OCI-LY7 (cell line): ENCODE measurements at regions not wholly inside any gene's neighbourhood (a gene's known extent, or its start where the extent isn't known, plus 50 kb on each side); places are given as distances from the start of the nearest gene placed in this dataset.

Source experiments
- BruUV-seq: library from RNA; stranded (reverse); fragments of 400-500 nt; replicated peaks from 2 replicates; lab custom pipeline; 2021; lab: Mats Ljungman, UMichigan
- CTCF ChIA-PET: fragments of 300-600 bp; sonication (Branson Sonifier 250); formaldehyde crosslinking; loops from one replicate; lab custom pipeline; 2022; ENCODE audit warnings: antibody characterized with exemption; ENCODE audit not compliant: unreplicated experiment; lab: Charles Lee
- POLR2A ChIA-PET: fragments of 300-600 bp; sonication (Branson Sonifier 250); formaldehyde crosslinking; loops from one replicate; lab custom pipeline; 2022; ENCODE audit warnings: antibody characterized with exemption; lab: Charles Lee
- DNase-seq: peaks from one replicate; pipeline ENCODE4 v3.0.0-alpha.2; 2015; ENCODE audit warnings: low spot score
- H2AFZ ChIP-seq: fragments of 200-600 bp; sonication (generic), shearing (Covaris generic); 2 replicates; pipeline ENCODE4 v1.6.1; 2014; ENCODE audit warnings: mild to moderate bottlenecking, antibody characterized with exemption, low read length, moderate library complexity
- H3K27ac ChIP-seq: fragments of 200-600 bp; sonication (generic); 2 replicates; pipeline ENCODE4 v1.5.1; 2014; ENCODE audit warnings: mixed run types, low read depth, mild to moderate bottlenecking, moderate library complexity, low read length, inconsistent platforms; ENCODE audit not compliant: poor library complexity, severe bottlenecking
- H3K36me3 ChIP-seq: fragments of 200-600 bp; sonication (generic); 2 replicates; pipeline ENCODE4 v1.6.1; 2014; ENCODE audit warnings: mild to moderate bottlenecking, antibody characterized with exemption, low read length, moderate library complexity, mixed read lengths; ENCODE audit not compliant: insufficient read depth
- H3K4me1 ChIP-seq: fragments of 200-600 bp; sonication (generic); 2 replicates; pipeline ENCODE4 v1.5.1; 2014; ENCODE audit warnings: mild to moderate bottlenecking, low read length; ENCODE audit not compliant: insufficient read depth, poor library complexity, severe bottlenecking
- H3K4me2 ChIP-seq: fragments of 200-600 bp; sonication (generic); 2 replicates; pipeline ENCODE4 v1.6.1; 2014; ENCODE audit warnings: mild to moderate bottlenecking, low read length
- H3K4me3 ChIP-seq: fragments of 200-600 bp; sonication (generic); 2 replicates; pipeline ENCODE4 v1.5.1; 2014; ENCODE audit warnings: mild to moderate bottlenecking, low read depth, low read length; ENCODE audit not compliant: poor library complexity, severe bottlenecking
- H3K79me2 ChIP-seq: fragments of 200-600 bp; sonication (generic); 2 replicates; pipeline ENCODE4 v1.6.1; 2016; ENCODE audit warnings: low read depth, mild to moderate bottlenecking, low read length, moderate library complexity, mixed read lengths; ENCODE audit not compliant: insufficient read depth
- H3K9me2 ChIP-seq: fragments of 200-600 bp; sonication (generic); 2 replicates; pipeline ENCODE4 v1.6.1; 2016; ENCODE audit warnings: mild to moderate bottlenecking, low read length, mixed read lengths; ENCODE audit not compliant: insufficient read depth
- H3K9me3 ChIP-seq: fragments of 200-600 bp; sonication (generic); 2 replicates; pipeline ENCODE4 v1.6.1; 2014; ENCODE audit warnings: mild to moderate bottlenecking, mixed run types, low read length, mixed read lengths
- H4K20me1 ChIP-seq: fragments of 200-600 bp; sonication (generic); 2 replicates; pipeline ENCODE4 v1.6.1; 2014; ENCODE audit warnings: mild to moderate bottlenecking, antibody characterized with exemption, low read length, moderate library complexity, mixed read lengths; ENCODE audit not compliant: insufficient read depth
- CTCF ChIP-seq: fragments of 200-600 bp; sonication (generic); conservative IDR thresholded peaks from 2 replicates; pipeline ENCODE4 v1.5.1; 2014; ENCODE audit warnings: mild to moderate bottlenecking, antibody characterized with exemption, low read length, moderate library complexity, mixed read lengths
- EZH2phosphoT487 ChIP-seq: fragments of 200-600 bp; sonication (generic); IDR thresholded peaks from 2 replicates; pipeline ENCODE4 v1.6.1; 2018; ENCODE audit warnings: low read depth, borderline replicate concordance, mild to moderate bottlenecking, mixed run types, antibody characterized with exemption, low read length, moderate library complexity, mixed read lengths
- intact Hi-C: fragments of 100-400 bp; cut with micrococcal nuclease; formaldehyde crosslinking; loops from one replicate; pipeline ENCODE4 v1.10.0; 2022; ENCODE audit not compliant: unreplicated experiment

- Histone ChIP-seq H3K9me2 (no peaks in the 10 kb centered on the region), H3K4me3 (no peak overlapping the region), H3K79me2 (no peaks in the 10 kb centered on the region), H4K20me1 (no peaks in the 10 kb centered on the region), H3K36me3 (no peaks in the 10 kb centered on the region), H3K4me1 (peaks cover 11% of the 10 kb centered on the region), H2AFZ (no peak overlapping the region), H3K4me2 (no peak overlapping the region), H3K27ac (no peak overlapping the region), H3K9me3 (no peaks in the 10 kb centered on the region)
- DNase-seq = no peak
- ChIA-PET POLR2A (no interaction called here), CTCF (no interaction called here)
- intact Hi-C loops = no loop called here
- TF ChIP-seq EZH2phosphoT487 (no peak), CTCF (no peak)
- no TSS peak for BruUV-seq
These were observed 206.4 kb upstream of the BCOR start for GRCh38 chrX:40304115-40304514.

- no peak overlapping the region for H3K4me3 ChIP-seq
- no peaks in the 10 kb centered on the region for H3K9me3 ChIP-seq
- CTCF ChIA-PET = no interaction called here
- no peak overlapping the region for H3K27ac ChIP-seq
- H3K36me3 ChIP-seq = no peaks in the 10 kb centered on the region
- POLR2A ChIA-PET = no interaction called here
- H3K4me2 ChIP-seq = no peak overlapping the region
- H3K9me2 ChIP-seq = no peaks in the 10 kb centered on the region
- H4K20me1 ChIP-seq = no peaks in the 10 kb centered on the region
- H3K4me1 ChIP-seq = peaks cover 11% of the 10 kb centered on the region
- no peaks in the 10 kb centered on the region for H3K79me2 ChIP-seq
- DNase-seq = peak; percentile 44
- TF ChIP-seq EZH2phosphoT487 (no peak), CTCF (no peak)
- no TSS peak for BruUV-seq
- intact Hi-C loops = no loop called here
- no peak overlapping the region for H2AFZ ChIP-seq
These were observed 205.7 kb upstream of the BCOR start for GRCh38 chrX:40303256-40304077.

- ChIA-PET CTCF (no interaction called here), POLR2A (interaction anchor here (0.5 kb wide), 1 partner anchor 1497 kb away, joined by 3 read pairs; no protein-coding TSS in a partner anchor)
- Histone ChIP-seq H3K9me2 (no peaks in the 10 kb centered on the region), H3K4me2 (no peak overlapping the region), H3K27ac (no peak overlapping the region), H3K9me3 (no peaks in the 10 kb centered on the region), H3K36me3 (no peaks in the 10 kb centered on the region), H4K20me1 (no peaks in the 10 kb centered on the region), H3K79me2 (no peaks in the 10 kb centered on the region), H3K4me1 (peaks cover 11% of the 10 kb centered on the region), H2AFZ (no peak overlapping the region), H3K4me3 (no peak overlapping the region)
- intact Hi-C loops = no loop called here
- no TSS peak for BruUV-seq
- DNase-seq = no peak
- TF ChIP-seq CTCF (no peak), EZH2phosphoT487 (no peak)
These were observed 202.6 kb upstream of the BCOR start for GRCh38 chrX:40300286-40300890.
